SHP77 (cell line): ENCODE measurements at regions not wholly inside any gene's neighbourhood (a gene's known extent, or its start where the extent isn't known, plus 50 kb on each side); places are given as distances from the start of the nearest gene placed in this dataset.

Source experiments
- DNase-seq, 2 experiments: peaks; one replicate each; lab custom pipeline; 2025; lab: John Stamatoyannopoulos, UW

GRCh38 chr1:187091666-187092065 is 262.9 kb downstream of the PLA2G4A start:
- no peak for DNase-seq

- no peak for DNase-seq
These were observed 263.4 kb downstream of the PLA2G4A start for GRCh38 chr1:187092104-187092503.

GRCh38 chr1:187096689-187097088 is 267.9 kb downstream of the PLA2G4A start:
- DNase-seq: no peak

GRCh38 chr1:187110351-187110750 is 281.6 kb downstream of the PLA2G4A start:
- no peak for DNase-seq

- DNase-seq: no peak
These were observed 286.0 kb downstream of the PLA2G4A start for GRCh38 chr1:187114792-187115191.

GRCh38 chr1:187121661-187122060 is 292.9 kb downstream of the PLA2G4A start:
- no peak for DNase-seq

GRCh38 chr1:187122566-187122965 is 293.8 kb downstream of the PLA2G4A start:
- no peak for DNase-seq

- DNase-seq: no peak
These were observed 300.4 kb downstream of the PLA2G4A start for GRCh38 chr1:187129132-187129531.

- no peak for DNase-seq
These were observed 315.0 kb downstream of the PLA2G4A start for GRCh38 chr1:187143783-187144182.

- no peak for DNase-seq
These were observed 317.6 kb downstream of the PLA2G4A start for GRCh38 chr1:187146388-187146787.

- DNase-seq: no peak
These were observed 322.8 kb downstream of the PLA2G4A start for GRCh38 chr1:187151555-187151954.

- no peak for DNase-seq
These were observed 324.3 kb downstream of the PLA2G4A start for GRCh38 chr1:187153047-187153446.

GRCh38 chr1:187157115-187157514 is 328.4 kb downstream of the PLA2G4A start:
- DNase-seq: no peak

GRCh38 chr1:187157552-187157951 is 328.8 kb downstream of the PLA2G4A start:
- DNase-seq: no peak

GRCh38 chr1:187167555-187167954 is 338.8 kb downstream of the PLA2G4A start:
- no peak for DNase-seq

GRCh38 chr1:187168297-187168696 is 339.5 kb downstream of the PLA2G4A start:
- no peak for DNase-seq

GRCh38 chr1:187185389-187185788 is 356.6 kb downstream of the PLA2G4A start:
- DNase-seq: peak in 1 of 2 experiments; percentile 5

GRCh38 chr1:187197685-187198084 is 368.9 kb downstream of the PLA2G4A start:
- no peak for DNase-seq

GRCh38 chr1:187203257-187203656 is 374.5 kb downstream of the PLA2G4A start:
- DNase-seq: no peak

GRCh38 chr1:187212377-187212776 is 383.6 kb downstream of the PLA2G4A start:
- DNase-seq: no peak

GRCh38 chr1:187226396-187226795 is 397.6 kb downstream of the PLA2G4A start:
- no peak for DNase-seq

- DNase-seq: no peak
These were observed 400.0 kb downstream of the PLA2G4A start for GRCh38 chr1:187228790-187229189.

GRCh38 chr1:187229496-187229895 is 400.7 kb downstream of the PLA2G4A start:
- DNase-seq: no peak

- DNase-seq: no peak
These were observed 406.0 kb downstream of the PLA2G4A start for GRCh38 chr1:187234706-187235105.

- no peak for DNase-seq
These were observed 407.4 kb downstream of the PLA2G4A start for GRCh38 chr1:187236199-187236598.
